Left lobe of liver (tissue), 2 donors: ENCODE measurements at regions not wholly inside any gene's neighbourhood (a gene's known extent, or its start where the extent isn't known, plus 50 kb on each side); places are given as distances from the start of the nearest gene placed in this dataset.

Source experiments
- ATAC-seq: fragments of 200-7000 bp; cut with Tn5 transposase; one replicate; pipeline ENCODE4 v1.9.1; 2020; ENCODE audit warnings: mild to moderate bottlenecking, moderate library complexity
- DNase-seq: peaks from one replicate; pipeline ENCODE4 v3.0.0-alpha.2; 2020; ENCODE audit warnings: low spot score
- donor health status: DM: no; HTN: no; CAD: no; lungs with moderate emphysema.
- donor health status: DM: no; HTN: yes; CAD: no.

DNA sequence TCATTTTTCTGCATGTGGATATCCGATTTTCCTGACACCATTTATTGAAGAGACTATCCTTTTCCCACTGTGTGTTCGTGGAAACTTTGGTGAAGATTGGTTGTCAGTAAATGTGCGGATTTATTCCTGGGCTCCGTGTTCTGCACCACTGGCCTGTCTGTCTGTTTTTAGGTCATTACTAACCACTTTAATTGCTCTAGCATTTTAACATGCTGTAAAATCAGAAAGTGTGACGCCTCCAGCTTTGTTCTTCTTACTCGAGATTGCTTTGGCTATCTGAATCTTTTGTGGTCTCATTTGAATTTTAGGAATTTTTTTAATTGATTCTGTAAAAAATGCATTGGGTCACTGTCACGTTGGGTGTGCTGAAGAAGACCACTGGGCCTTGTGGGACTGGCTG is 1458.7 kb downstream of the AACS start:
- ATAC-seq (no peak), DNase-seq (no peak)

DNA sequence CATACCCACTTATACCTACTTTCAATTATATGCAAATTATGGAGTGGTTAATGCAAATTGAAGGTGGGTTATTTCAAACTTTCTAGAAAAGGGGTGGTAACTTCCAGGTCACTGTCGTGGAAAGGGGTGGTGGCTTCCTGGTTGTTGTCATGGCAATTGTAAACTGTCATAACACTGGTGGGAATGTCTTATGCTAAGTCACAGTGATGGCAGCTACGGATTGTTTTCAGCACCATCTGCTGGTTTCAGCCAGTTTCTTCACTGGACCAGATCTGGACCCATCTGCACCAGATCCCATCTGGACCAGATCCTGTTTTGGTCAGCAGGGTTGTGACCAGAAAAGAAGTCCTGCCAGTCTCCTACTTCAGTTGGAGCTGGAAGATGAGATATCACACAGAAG is 1469.3 kb downstream of the AACS start:
- no peak for ATAC-seq
- DNase-seq: no peak

GRCh38 chr12:126534942-126535341 is 1469.7 kb downstream of the AACS start:
- DNase-seq (no peak), ATAC-seq (no peak)

DNA sequence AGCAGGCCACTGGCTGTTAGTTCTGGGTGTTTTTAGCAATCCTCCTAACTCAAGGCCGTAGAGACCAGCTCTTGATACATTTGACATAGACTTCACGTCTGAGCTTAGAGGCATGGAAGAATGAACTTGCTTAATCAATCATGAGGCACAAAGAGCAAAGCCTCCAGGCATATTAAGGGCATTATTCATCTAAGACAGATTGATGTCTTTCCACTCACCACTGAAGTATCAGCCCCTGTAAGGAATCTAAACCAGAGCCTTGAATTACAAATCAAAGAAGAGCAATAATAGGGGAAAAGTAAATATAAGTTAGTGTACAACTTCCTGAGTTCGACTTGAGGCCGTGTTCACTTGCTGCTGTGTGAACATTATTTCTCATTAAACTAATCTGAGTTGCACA is 1470.7 kb downstream of the AACS start:
- ATAC-seq (no peak), DNase-seq (no peak)

- no peak for DNase-seq
- no peak for ATAC-seq
Measured at GRCh38 chr12:126537961-126538530, 1472.8 kb downstream of the AACS start.

DNA sequence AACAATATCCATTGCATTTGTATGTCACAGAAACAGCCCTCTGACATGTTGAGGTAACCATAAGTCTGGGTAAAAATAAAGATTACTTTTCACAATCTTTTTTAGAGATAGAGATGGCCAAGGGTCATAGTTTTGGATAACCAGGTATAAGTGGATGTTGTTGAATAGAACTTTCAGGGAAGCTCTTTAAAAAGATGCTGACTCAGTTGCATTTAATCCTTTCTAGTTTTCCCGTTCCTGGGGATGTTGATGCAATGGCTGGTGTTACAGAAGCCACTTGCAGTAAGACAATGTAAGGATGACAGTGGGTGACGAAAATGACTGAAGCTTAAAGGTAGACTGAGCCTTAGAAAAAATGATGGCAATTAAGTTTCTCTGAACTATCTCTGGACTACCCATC is 1473.7 kb downstream of the AACS start:
- DNase-seq (no peak), ATAC-seq (no peak)

DNA sequence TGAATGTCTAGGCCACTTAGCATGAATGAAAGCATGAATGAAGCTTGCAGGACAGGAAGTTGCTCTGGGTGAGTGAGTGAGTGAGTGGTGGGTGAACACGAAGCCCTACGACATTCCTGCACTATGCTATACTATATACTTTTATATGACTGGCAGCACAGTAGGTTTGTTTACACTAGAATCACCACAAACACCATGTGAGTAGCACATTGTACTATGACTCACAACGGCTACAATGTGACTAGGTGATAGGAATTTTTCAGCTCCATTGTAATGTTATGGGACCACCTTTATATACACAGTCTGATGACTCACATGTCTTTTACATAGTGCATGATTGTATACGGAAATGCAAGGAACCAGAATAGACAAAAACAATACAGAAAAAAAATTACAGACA is 1480.2 kb downstream of the AACS start:
- ATAC-seq: no peak
- DNase-seq: no peak

GRCh38 chr12:126547905-126548304 is 1482.7 kb downstream of the AACS start:
- no peak for ATAC-seq
- no peak for DNase-seq

GRCh38 chr12:126551869-126552268 is 1486.6 kb downstream of the AACS start:
- no peak for ATAC-seq

GRCh38 chr12:126554625-126555024 is 1489.4 kb downstream of the AACS start:
- no peak for DNase-seq
- ATAC-seq: no peak

More at GRCh38 chr12:126551869-126552268, 1486.6 kb downstream of the AACS start:
- DNase-seq: no peak

- no peak for DNase-seq
- ATAC-seq: no peak
Measured at GRCh38 chr12:126557659-126558058, 1492.4 kb downstream of the AACS start.

GRCh38 chr12:126558219-126558618 is 1493.0 kb downstream of the AACS start:
- ATAC-seq (no peak), DNase-seq (no peak)

DNA sequence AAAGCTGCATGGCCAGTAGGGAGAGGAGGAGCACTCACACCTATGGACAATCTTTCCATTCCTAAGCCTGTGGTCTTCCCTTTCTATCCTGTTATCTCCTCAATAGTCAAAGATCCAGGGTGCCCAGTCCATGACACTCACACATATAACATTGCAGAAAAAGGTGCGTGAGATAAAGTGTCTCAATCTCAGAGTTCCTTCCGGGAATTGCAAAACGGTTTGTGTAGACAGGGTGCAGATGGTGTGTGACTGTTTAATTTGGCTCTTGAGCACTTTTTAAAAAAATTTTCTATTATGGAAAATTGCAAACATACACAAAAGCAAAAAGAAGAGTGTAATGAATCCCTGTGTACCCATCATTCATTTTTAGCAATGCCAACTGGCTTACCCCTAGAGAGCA is 1493.6 kb downstream of the AACS start:
- DNase-seq (no peak), ATAC-seq (peak; percentile 51)

DNA sequence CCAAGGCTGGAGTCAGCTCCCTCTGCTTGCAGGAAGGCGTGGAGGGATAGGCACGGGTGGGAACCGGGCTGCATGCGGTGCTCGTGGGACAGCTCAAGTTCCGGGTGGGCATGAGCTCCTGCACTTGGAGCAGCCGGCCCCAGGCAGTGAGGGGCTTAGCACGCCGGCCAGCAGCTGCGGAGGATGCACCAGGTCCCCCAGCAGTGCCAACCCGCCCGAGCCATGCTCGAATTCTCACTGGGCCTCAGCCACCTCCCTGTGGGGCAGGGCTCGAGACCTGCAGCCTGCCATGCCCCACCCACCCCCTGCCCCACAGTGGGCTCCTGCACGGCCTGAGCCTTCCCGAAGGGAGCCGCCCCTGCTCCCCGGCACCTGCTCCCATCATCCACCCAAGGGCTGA is 1501.8 kb downstream of the AACS start:
- DNase-seq: no peak

DNA sequence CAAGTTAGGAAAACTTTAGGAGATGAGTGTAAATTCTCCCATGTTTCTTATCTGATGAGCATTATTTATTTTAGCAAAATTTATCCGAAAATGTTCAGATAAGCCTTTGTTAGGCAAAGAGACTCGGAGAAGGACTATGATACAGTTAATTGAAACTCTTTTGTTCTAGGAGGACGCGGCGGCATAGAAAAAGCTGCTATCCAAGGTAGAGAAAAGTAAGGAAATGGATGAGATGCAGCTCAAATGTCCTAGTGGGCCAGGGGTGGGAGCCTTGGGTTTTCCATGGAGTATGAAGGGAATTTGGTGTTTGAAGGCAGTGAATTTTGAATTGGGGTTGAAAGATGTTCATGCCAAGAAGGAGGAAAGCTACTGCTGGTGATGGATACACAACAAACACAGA is 1504.5 kb downstream of the AACS start:
- no peak for DNase-seq
- no peak for ATAC-seq

More for the DNA sequence above, 1501.8 kb downstream of the AACS start:
- no peak for ATAC-seq

GRCh38 chr12:126570566-126570965 is 1505.3 kb downstream of the AACS start:
- DNase-seq (no peak), ATAC-seq (no peak)

DNA sequence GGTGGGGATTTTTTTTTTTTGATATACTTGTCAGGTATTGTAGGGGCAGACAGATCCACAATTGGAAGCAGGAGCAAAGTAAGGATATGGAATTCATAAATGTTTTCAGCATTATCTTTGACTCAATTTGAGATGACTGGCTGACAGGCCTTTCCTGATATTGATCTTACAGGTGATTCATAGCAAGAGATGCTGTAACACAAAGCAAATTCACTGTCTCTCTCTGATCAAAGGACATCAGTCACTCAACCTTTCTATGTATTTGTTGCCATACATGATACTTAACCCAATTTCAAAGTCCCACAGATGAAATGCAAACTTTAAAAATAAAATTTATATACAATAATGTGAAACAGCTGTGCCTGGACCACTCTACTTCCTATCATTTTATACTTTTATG is 1506.9 kb downstream of the AACS start:
- DNase-seq (no peak), ATAC-seq (no peak)

DNA sequence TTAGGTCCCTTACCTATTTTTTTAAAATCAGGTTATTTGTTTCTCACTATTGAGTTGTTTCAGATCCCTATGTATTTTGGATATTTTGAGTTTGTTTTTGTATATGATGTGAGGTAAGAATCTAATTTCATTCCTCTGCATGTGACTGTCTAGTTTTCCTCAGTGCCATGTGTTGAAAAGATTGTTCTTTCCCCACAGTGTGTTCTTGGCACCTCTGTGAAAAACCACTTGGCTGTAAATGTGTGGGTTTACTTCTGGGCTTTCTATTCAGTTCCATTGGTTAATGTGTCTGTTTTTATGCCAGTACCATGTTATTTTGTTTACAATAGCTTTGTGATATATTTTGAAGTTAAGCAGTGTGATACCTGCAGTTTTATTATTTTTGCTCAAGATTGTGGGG is 1516.4 kb downstream of the AACS start:
- no peak for ATAC-seq

DNA sequence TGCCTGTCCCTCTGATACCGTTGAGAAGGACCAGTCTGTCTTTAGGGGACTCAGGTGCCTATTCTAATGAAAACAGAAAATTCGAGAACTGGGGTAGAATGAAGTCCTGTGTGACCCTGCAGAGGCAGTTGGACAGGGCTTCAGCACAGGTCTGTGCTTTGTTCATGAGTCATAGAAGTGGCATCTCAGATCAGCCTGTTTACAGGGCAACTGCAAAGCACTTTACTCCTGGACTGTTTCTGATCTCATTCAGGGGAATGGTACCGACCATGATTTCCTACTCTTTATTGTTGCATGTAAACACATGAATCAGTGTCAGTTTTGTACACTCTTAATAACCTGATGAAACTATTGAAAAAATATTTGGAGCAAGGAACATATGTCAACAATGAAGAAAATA is 1517.0 kb downstream of the AACS start:
- no peak for DNase-seq

More for the DNA sequence above, 1516.4 kb downstream of the AACS start:
- no peak for DNase-seq

DNA sequence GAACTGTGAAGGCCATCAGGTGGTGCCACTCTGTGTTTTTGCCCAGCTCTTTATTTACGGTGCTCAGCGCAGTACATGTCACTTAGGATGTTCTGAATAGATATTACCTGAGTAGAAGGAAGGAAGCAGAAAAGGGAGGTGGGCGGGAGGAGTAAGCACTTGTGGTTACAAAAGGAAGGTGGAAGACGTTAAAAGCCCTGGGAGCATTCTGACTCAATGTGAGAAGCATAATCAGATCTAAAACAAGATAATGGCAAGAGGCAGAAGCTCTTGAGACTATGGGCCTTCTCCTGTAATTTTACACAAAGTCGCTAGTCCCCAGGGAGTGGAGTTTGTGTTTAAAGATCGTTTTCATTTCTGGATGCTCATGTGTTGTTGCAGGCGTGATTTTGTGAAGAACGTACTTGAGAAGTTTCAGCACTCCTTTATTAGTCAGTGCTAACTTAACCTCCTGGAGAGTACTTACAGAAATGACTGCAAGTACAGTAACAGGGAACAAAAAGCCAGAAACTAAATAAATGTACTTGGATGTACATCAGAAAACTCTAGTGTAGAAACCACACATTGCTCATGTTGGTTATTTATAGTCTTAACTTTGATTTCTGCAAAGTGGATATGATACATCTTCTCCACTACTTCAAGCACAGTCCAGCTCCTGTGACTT is 1523.5 kb downstream of the AACS start:
- ATAC-seq: no peak
- no peak for DNase-seq

More for the DNA sequence above, 1517.0 kb downstream of the AACS start:
- no peak for ATAC-seq

GRCh38 chr12:126591533-126591932 is 1526.3 kb downstream of the AACS start:
- no peak for ATAC-seq
- no peak for DNase-seq

DNA sequence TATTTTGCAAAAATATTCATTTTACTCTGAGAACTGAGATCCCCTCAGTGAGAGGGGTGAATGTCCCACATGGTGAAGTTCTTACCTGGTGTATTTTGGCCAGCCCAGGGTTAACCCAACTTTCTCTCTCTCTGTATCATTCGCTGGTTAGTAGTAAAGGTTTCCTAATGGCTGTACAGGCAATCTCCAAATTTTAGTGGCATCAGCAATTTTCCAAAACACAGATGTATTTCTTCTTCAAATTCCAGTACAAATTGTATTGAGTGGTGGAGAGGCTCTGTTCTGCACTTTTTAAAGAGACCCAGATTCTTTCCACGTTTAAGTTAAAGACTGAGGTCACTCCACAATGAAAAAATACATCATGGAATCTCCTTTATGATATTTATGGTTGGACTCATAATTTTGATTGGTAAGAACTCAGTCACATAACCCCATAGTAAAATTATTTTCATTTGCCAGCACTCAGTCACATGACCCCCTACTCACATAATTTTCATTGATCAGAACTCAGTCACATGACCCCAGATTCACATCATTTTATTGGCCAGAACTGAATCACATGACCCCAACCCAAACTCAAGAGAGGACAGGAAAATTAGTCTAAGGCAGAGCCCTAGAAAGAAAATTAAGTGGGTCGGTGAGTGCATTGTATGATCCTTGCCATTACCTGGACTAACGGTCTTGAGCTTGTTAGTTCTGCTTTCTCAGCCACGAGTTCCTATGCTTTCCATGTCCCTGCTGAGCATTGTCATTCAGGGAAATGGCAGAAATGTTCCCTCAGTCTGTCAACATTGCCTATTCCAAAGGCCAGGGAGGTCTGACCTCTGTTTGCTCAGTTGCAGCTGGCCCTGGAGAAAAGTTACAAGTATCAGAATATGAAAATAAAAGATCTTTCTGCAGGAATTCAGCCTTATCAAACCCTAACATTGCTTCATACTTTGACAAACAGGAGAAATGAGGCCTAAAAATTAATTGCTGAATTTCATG is 1536.2 kb downstream of the AACS start:
- DNase-seq (no peak), ATAC-seq (peak; percentile 97)
